Testis (tissue), 2 donors: ENCODE measurements at regions not wholly inside any gene's neighbourhood (a gene's known extent, or its start where the extent isn't known, plus 50 kb on each side); places are given as distances from the start of the nearest gene placed in this dataset.

Experiments used
- CTCF ChIP-seq, 3 experiments: fragments of 450-650 bp in 2 of 3; fragments of 200-600 bp in 1 of 3; sonication (generic) in 1 of 3; IDR thresholded peaks; one replicate each; pipeline ENCODE4 v1.5.1; 2016 to 2019; ENCODE audit warnings: antibody characterized with exemption in 3 of 3, mild to moderate bottlenecking in 2 of 3, moderate library complexity in 1 of 3
- POLR2A ChIP-seq: fragments of 450-650 bp; IDR thresholded peaks from one replicate; pipeline ENCODE4 v1.6.1; 2017; ENCODE audit warnings: antibody characterized with exemption, mild to moderate bottlenecking, moderate library complexity

DNA sequence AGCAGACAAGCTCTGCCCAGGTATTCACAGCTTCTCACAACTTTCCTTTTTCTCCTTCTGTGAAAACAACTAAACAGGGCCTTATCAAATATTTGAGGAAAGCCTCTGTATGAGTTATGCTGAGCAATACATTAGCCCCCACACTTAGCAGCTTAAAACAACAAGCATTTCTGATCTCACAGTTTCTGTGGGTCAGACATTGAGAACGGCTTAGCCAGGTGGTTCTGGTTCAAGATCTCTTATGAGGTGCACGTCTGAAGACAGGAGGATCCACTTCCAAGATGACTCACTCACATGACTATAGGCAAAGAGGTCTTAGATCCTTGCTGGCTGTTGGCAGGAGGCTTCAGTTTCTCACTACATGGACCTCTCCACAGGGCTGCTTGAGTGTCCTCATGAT is 181.4 kb upstream of the WSCD1 start:
- TF ChIP-seq CTCF (IDR thresholded peaks at IDR 0.05) (no peak), POLR2A (no peak)
